KMS-11 (cell line): ENCODE measurements at regions not wholly inside any gene's neighbourhood (a gene's known extent, or its start where the extent isn't known, plus 50 kb on each side); places are given as distances from the start of the nearest gene placed in this dataset.

Experiments used
- H2AFZ ChIP-seq: fragments of 200-600 bp; sonication (generic); 2 replicates; pipeline ENCODE4 v1.6.1; 2016; ENCODE audit warnings: antibody characterized with exemption, mixed run types, low read depth
- H3K27ac ChIP-seq: fragments of 200-600 bp; sonication (generic); 2 replicates; pipeline ENCODE4 v1.6.1; 2016; ENCODE audit warnings: mild to moderate bottlenecking, mixed run types
- H3K27me3 ChIP-seq: fragments of 200-600 bp; sonication (generic); 2 replicates; pipeline ENCODE4 v1.6.1; 2017; ENCODE audit warnings: mild to moderate bottlenecking, low read depth, mixed run types, moderate library complexity; ENCODE audit not compliant: insufficient read depth
- H3K36me3 ChIP-seq: fragments of 200-600 bp; sonication (generic); 2 replicates; pipeline ENCODE4 v1.6.1; 2017; ENCODE audit warnings: mild to moderate bottlenecking, mixed run types; ENCODE audit not compliant: insufficient read depth
- H3K4me1 ChIP-seq: fragments of 200-600 bp; sonication (generic); 2 replicates; pipeline ENCODE4 v1.6.1; 2016; ENCODE audit warnings: mild to moderate bottlenecking, low read depth, mixed run types; ENCODE audit not compliant: poor library complexity, severe bottlenecking
- H3K4me2 ChIP-seq: fragments of 200-600 bp; sonication (generic); 2 replicates; pipeline ENCODE4 v1.7.0; 2016; ENCODE audit warnings: mild to moderate bottlenecking, mixed run types
- H3K4me3 ChIP-seq: fragments of 200-600 bp; sonication (generic); IDR thresholded peaks from 2 replicates; pipeline ENCODE4 v1.6.1; 2017; ENCODE audit warnings: low read depth, low read length, mixed read lengths; ENCODE audit not compliant: insufficient read depth
- H3K79me2 ChIP-seq: fragments of 200-600 bp; sonication (generic); 2 replicates; pipeline ENCODE4 v1.6.1; 2016; ENCODE audit warnings: low read depth, mixed run types; ENCODE audit not compliant: insufficient read depth
- H3K9ac ChIP-seq: fragments of 200-600 bp; sonication (generic); 2 replicates; pipeline ENCODE4 v1.6.1; 2016; ENCODE audit warnings: mild to moderate bottlenecking, mixed run types
- H4K20me1 ChIP-seq: fragments of 200-600 bp; sonication (generic); 2 replicates; pipeline ENCODE4 v1.6.1; 2016; ENCODE audit warnings: mild to moderate bottlenecking, mixed run types; ENCODE audit not compliant: insufficient read depth
- TF ChIP-seq, protein P1 (sequence below): fragments of 200-600 bp; sonication (generic); conservative IDR thresholded peaks from 2 replicates; pipeline ENCODE4 v1.6.1; 2017; ENCODE audit warnings: low read depth, mild to moderate bottlenecking, antibody characterized with exemption, low read length, moderate library complexity, mixed read lengths

DNA sequence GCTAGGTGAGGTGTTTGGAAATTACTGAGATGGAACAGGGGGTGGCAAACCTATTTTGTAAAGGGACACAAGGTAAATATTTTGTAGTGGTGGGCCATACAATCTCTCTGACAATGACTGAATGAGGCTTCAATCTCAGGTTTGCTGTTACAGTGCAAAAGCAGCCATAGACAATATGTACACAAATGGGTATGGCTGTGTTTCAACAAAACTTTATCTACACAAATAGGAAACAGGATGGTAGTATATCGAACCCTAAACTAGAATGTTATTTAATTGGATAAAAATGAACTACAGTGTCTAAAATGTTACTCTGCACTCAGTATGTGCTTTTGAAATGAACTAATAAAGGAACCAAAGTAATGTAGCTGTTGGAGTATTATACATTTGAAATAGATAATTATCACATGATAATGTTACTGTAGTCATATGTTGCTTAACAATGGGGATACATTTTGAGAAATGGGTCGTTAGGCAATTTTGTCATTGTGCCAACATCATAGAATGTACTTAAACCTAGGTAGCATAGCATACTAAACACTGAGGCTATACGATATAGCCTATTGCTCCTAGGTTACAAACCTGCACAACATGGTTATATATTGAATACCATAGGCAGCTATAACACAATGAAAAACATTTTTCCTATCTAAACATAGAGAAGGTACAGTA lies 495.2 kb upstream of the TBL1XR1 start:
- H3K4me2 ChIP-seq, result no peak overlapping the region
- H2AFZ ChIP-seq, result no peak overlapping the region
- H3K9ac ChIP-seq, result no peak overlapping the region
- H3K79me2 ChIP-seq, result no peaks in the 10 kb centered on the region
- no peaks in the 10 kb centered on the region for H3K36me3 ChIP-seq
- H4K20me1 ChIP-seq, result no peaks in the 10 kb centered on the region
- no peak overlapping the region for H3K27ac ChIP-seq
- no peaks in the 10 kb centered on the region for H3K4me1 ChIP-seq
- TF ChIP-seq, protein P1, sequence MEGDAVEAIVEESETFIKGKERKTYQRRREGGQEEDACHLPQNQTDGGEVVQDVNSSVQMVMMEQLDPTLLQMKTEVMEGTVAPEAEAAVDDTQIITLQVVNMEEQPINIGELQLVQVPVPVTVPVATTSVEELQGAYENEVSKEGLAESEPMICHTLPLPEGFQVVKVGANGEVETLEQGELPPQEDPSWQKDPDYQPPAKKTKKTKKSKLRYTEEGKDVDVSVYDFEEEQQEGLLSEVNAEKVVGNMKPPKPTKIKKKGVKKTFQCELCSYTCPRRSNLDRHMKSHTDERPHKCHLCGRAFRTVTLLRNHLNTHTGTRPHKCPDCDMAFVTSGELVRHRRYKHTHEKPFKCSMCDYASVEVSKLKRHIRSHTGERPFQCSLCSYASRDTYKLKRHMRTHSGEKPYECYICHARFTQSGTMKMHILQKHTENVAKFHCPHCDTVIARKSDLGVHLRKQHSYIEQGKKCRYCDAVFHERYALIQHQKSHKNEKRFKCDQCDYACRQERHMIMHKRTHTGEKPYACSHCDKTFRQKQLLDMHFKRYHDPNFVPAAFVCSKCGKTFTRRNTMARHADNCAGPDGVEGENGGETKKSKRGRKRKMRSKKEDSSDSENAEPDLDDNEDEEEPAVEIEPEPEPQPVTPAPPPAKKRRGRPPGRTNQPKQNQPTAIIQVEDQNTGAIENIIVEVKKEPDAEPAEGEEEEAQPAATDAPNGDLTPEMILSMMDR, result no peak
- no peaks in the 10 kb centered on the region for H3K27me3 ChIP-seq
- no peak overlapping the region for H3K4me3 ChIP-seq

DNA sequence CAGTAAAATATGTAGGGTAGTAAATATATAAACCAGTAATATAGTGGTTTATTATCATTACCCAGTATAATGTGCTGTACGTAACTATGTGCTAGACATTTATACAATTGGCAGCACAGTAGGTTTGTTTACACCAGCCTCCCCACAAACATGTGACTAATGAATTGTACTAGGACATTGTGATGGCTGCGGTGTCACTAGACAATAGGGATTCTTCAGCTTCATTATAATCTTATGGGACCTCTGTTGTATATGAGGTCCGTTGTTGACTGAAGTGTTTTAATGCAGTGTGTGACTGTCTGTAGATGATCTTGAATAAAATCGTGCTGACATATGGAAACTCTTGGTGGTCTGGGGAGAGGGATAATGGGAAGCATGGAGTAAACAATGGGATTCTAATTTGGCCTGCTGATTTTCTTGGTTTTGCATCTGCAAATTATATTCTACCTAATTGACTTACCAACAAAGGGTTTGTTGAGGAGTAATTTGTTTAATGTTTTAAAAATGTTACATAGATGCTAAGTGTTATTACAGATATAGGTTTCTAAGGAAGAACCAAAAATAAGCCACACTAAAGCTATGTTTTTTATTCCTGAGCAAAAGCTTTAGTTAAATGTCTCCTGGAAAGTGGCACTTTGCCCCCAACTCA lies 496.5 kb upstream of the TBL1XR1 start:
- H3K4me3 ChIP-seq, result no peak overlapping the region
- H3K36me3 ChIP-seq, result no peaks in the 10 kb centered on the region
- no peak overlapping the region for H3K4me2 ChIP-seq
- H3K4me1 ChIP-seq, result no peaks in the 10 kb centered on the region
- H4K20me1 ChIP-seq, result no peaks in the 10 kb centered on the region
- no peaks in the 10 kb centered on the region for H3K79me2 ChIP-seq
- TF ChIP-seq, protein P1, result no peak
- no peak overlapping the region for H3K27ac ChIP-seq
- no peak overlapping the region for H3K9ac ChIP-seq
- no peaks in the 10 kb centered on the region for H3K27me3 ChIP-seq
- no peak overlapping the region for H2AFZ ChIP-seq

DNA sequence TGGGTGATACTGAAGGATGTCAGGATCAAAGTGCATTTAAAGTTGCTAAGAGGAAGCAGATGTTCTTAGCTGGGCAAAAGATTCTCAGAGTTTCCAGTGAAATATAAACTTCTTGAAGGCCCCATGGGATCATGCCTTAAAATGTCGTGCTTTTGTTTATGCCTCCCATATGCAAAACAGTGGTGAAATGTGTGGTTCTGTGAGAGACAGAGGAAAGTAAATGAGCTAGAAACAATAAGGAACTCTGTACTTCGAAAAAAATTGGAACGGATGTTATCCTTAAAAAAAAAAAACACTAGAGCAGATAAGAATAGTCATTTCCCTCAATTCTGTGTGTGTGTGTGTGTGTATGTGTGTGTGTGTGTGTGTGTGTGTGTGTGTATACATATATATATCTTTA lies 497.0 kb upstream of the TBL1XR1 start:
- no peak overlapping the region for H3K27ac ChIP-seq
- no peak overlapping the region for H3K4me2 ChIP-seq
- H3K79me2 ChIP-seq, result no peaks in the 10 kb centered on the region
- H4K20me1 ChIP-seq, result no peaks in the 10 kb centered on the region
- no peaks in the 10 kb centered on the region for H3K36me3 ChIP-seq
- TF ChIP-seq, protein P1, result no peak
- no peaks in the 10 kb centered on the region for H3K4me1 ChIP-seq
- no peak overlapping the region for H2AFZ ChIP-seq
- no peaks in the 10 kb centered on the region for H3K27me3 ChIP-seq
- H3K9ac ChIP-seq, result no peak overlapping the region
- no peak overlapping the region for H3K4me3 ChIP-seq

DNA sequence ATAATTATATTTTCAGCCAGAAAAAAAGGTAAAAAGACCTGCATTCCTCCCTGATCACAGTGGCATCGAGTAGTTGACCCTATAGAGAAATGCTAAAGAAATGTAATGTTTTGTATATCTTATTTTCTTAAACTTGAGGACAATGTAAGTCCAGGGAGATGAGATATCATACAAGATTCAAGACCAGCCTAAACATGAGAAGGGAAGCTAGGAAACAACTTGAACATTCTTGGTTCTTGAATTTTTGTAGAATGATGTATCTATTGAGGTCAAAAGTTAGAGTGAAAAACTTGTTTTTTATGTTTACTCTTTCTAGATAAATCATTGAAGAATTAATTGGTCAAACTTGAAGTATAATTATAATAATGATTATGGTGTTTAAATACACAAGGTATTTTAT lies 497.7 kb upstream of the TBL1XR1 start:
- Histone ChIP-seq H3K9ac (no peak overlapping the region), H3K4me2 (no peak overlapping the region), H3K36me3 (no peaks in the 10 kb centered on the region), H3K27ac (no peak overlapping the region), H3K4me1 (no peaks in the 10 kb centered on the region), H3K79me2 (no peaks in the 10 kb centered on the region), H2AFZ (no peak overlapping the region), H3K27me3 (no peaks in the 10 kb centered on the region), H4K20me1 (no peaks in the 10 kb centered on the region), H3K4me3 (no peak overlapping the region)
- TF ChIP-seq, protein P1, result no peak
